ENCODE measurements at regions not wholly inside any gene's neighbourhood (a gene's known extent, or its start where the extent isn't known, plus 50 kb on each side); places are given as distances from the start of the nearest gene placed in this dataset.

DNA sequence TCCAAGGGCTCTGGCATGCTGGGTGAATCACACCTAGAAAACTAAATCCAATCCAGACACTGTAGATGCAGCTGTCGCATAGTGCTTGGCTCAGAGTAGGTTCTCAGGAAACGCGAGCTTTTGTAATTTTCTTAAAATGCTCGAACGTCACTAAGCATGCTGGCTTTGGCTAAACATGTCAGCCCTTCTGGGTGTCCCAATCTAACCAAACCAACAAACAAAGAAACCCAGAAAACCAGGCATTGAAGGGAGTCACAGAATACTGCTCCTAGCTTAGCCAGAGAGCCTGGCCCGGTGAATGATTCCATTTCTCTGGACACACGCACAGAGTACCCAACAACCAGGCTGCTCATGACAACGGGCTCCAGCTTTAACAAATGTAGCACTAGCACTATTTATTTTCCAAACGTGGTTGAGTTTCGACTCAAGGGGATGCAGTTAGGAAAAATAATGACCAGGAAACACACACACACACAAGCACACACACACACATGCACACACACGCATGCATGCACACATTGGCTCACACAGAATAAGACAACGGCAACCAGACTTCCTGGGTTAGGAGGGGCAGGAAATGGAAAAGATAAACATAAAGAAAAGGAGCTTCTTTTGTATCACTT is 492.6 kb downstream of the MIAT start:
- H3K4me1 ChIP-seq = peaks cover 0 to 5% of the 10 kb centered on the region in 2 donors
- no peaks in the 10 kb centered on the region for H3K36me3 ChIP-seq
- H3K9me3 ChIP-seq = no peaks in the 10 kb centered on the region
- 51 to 63% methylated on average over 12 of the region's 12 CpGs for WGBS, 2 donors
- intact Hi-C loops (cut with DNase I) = no loop called here
- H3K27me3 ChIP-seq = no peaks in the 10 kb centered on the region
- no peak for DNase-seq
- no peak overlapping the region for H3K27ac ChIP-seq
- TF ChIP-seq, protein P1, sequence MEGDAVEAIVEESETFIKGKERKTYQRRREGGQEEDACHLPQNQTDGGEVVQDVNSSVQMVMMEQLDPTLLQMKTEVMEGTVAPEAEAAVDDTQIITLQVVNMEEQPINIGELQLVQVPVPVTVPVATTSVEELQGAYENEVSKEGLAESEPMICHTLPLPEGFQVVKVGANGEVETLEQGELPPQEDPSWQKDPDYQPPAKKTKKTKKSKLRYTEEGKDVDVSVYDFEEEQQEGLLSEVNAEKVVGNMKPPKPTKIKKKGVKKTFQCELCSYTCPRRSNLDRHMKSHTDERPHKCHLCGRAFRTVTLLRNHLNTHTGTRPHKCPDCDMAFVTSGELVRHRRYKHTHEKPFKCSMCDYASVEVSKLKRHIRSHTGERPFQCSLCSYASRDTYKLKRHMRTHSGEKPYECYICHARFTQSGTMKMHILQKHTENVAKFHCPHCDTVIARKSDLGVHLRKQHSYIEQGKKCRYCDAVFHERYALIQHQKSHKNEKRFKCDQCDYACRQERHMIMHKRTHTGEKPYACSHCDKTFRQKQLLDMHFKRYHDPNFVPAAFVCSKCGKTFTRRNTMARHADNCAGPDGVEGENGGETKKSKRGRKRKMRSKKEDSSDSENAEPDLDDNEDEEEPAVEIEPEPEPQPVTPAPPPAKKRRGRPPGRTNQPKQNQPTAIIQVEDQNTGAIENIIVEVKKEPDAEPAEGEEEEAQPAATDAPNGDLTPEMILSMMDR (IDR thresholded peaks at IDR 0.05) = no peak
- TF ChIP-seq POLR2A (IDR thresholded peaks at IDR 0.05) = no peak
- no peak overlapping the region for H3K4me3 ChIP-seq (replicated peaks in 1 of 3)

DNA sequence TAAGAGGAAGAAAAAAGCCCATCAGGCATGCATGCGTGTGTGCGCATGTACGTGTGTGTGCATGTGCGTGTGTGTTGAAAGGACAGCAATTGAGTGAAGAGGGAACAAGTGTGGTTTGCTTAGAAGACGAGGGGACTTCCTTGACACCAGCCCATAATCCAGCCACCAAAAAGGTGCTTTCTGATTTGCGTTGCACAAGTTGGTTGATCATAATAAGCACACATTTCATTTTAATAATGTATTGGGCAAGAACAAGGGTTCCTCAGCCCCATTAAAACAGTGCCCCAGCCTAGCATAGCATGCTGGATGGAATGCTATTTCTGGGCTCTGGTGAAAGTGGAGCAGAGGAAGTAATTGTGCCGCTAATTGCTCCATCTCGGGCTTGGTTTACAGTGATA is 493.2 kb downstream of the MIAT start:
- no peak overlapping the region for H3K4me3 ChIP-seq (replicated peaks in 1 of 3)
- no peak for DNase-seq
- H3K27me3 ChIP-seq = no peaks in the 10 kb centered on the region
- H3K9me3 ChIP-seq = no peaks in the 10 kb centered on the region
- H3K27ac ChIP-seq = no peak overlapping the region
- intact Hi-C loops (cut with DNase I) = no loop called here
- 38 to 63% methylated on average over 8 of the region's 8 CpGs for WGBS, 2 donors
- no peak for TF ChIP-seq POLR2A (IDR thresholded peaks at IDR 0.05)
- TF ChIP-seq, protein P1 (IDR thresholded peaks at IDR 0.05) = no peak
- H3K36me3 ChIP-seq = no peaks in the 10 kb centered on the region
- peaks cover 0 to 5% of the 10 kb centered on the region in 2 donors for H3K4me1 ChIP-seq

GRCh38 chr22:27151407-27151806 is 494.0 kb downstream of the MIAT start:
- no peak overlapping the region for H3K4me3 ChIP-seq (replicated peaks in 1 of 3)
- H3K4me1 ChIP-seq = peaks cover 0 to 5% of the 10 kb centered on the region in 2 donors
- H3K27me3 ChIP-seq = no peaks in the 10 kb centered on the region
- intact Hi-C loops (cut with DNase I) = no loop called here
- DNase-seq = no peak
- no peak overlapping the region for H3K27ac ChIP-seq
- 57 to 63% methylated on average over 2 of the region's 2 CpGs for WGBS, 2 donors
- H3K36me3 ChIP-seq = no peaks in the 10 kb centered on the region
- H3K9me3 ChIP-seq = no peaks in the 10 kb centered on the region
- TF ChIP-seq POLR2A (IDR thresholded peaks at IDR 0.05) = no peak
- TF ChIP-seq, protein P1 (IDR thresholded peaks at IDR 0.05) = no peak

DNA sequence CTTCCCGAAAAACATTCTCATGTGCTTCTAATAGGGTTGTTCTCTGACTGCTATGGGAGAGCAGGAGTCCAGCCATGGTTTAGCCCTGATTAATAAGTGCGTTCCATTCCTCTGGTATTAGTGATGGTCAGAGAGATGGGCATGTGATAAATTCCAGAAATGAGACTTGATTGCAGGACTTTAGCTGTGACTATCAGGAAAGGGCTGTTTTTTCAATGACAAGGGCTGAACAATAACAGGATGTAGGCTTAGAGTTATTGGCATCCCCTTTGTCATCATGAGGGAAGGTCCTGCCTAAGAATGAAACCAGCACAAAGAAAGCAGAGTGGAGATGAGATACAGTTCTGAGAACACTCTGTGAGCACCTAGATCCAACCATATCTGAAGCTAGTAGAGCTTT is 494.6 kb downstream of the MIAT start:
- no peaks in the 10 kb centered on the region for H3K9me3 ChIP-seq
- TF ChIP-seq, protein P1 (IDR thresholded peaks at IDR 0.05) = no peak
- TF ChIP-seq POLR2A (IDR thresholded peaks at IDR 0.05) = no peak
- DNase-seq = no peak
- H3K27me3 ChIP-seq = no peaks in the 10 kb centered on the region
- no peak overlapping the region for H3K4me3 ChIP-seq (replicated peaks in 1 of 3)
- intact Hi-C loops (cut with DNase I) = no loop called here
- no peak overlapping the region for H3K27ac ChIP-seq
- H3K4me1 ChIP-seq = peaks cover 0 to 5% of the 10 kb centered on the region in 2 donors
- WGBS, 2 donors = 90 to 93% methylated on average over 2 of the region's 2 CpGs
- no peaks in the 10 kb centered on the region for H3K36me3 ChIP-seq

DNA sequence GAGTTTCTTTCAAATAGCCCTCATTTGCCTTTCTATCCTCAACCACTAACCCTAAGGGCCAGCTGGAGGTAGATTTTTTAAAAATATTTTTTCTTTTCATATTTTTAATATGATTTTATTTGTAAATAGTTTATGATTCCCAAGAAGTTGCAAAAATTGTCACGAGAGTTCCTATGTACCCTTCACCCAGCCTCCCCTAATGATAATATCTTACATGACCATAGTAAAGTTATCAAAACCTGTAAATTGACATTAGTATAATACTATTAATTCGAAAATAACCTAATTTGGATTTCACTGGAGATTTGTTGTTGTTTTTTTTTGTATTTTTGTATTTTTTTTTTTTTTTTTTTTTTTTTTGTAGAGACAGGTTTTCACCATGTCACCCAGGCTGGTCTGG is 495.5 kb downstream of the MIAT start:
- H3K4me1 ChIP-seq = peaks cover 0 to 5% of the 10 kb centered on the region in 2 donors
- TF ChIP-seq POLR2A (IDR thresholded peaks at IDR 0.05) = no peak
- TF ChIP-seq, protein P1 (IDR thresholded peaks at IDR 0.05) = no peak
- no peaks in the 10 kb centered on the region for H3K27me3 ChIP-seq
- no peak overlapping the region for H3K27ac ChIP-seq
- H3K36me3 ChIP-seq = no peaks in the 10 kb centered on the region
- 80 to 85% methylated on average over 2 of the region's 2 CpGs for WGBS, 2 donors
- H3K4me3 ChIP-seq (replicated peaks in 1 of 3) = no peak overlapping the region
- H3K9me3 ChIP-seq = no peaks in the 10 kb centered on the region
- intact Hi-C loops (cut with DNase I) = no loop called here
- DNase-seq = no peak
